Fibroblast of villous mesenchyme (primary cell): ENCODE measurements at regions not wholly inside any gene's neighbourhood (a gene's known extent, or its start where the extent isn't known, plus 50 kb on each side); places are given as distances from the start of the nearest gene placed in this dataset.

Experiments
- DNase-seq: peaks from one replicate; pipeline ENCODE4 v3.0.0-alpha.2; 2010; ENCODE audit warnings: low read depth
- H3K4me3 ChIP-seq: 2 replicates; pipeline ENCODE4 v1.5.1; 2011; ENCODE audit warnings: low read depth, mild to moderate bottlenecking, low read length
- CTCF ChIP-seq: IDR thresholded peaks from 2 replicates; pipeline ENCODE4 v1.5.1; 2012; ENCODE audit warnings: low read depth, mild to moderate bottlenecking, low read length; ENCODE audit not compliant: insufficient read depth

GRCh38 chr2:133755480-133756300 lies 187.4 kb upstream of the NCKAP5 start:
- H3K4me3 ChIP-seq = no peak overlapping the region
- DNase-seq = peak; percentile 89
- no peak for TF ChIP-seq CTCF

- TF ChIP-seq CTCF = no peak
- no peak for DNase-seq
- no peak overlapping the region for H3K4me3 ChIP-seq
Observed at GRCh38 chr2:133756833-133757232, 188.6 kb upstream of the NCKAP5 start.

- peak; percentile 55 for DNase-seq
- no peak overlapping the region for H3K4me3 ChIP-seq
- TF ChIP-seq CTCF = no peak
Observed at GRCh38 chr2:133760376-133760775, 192.1 kb upstream of the NCKAP5 start.

- no peak for DNase-seq
- no peak for TF ChIP-seq CTCF
Observed at GRCh38 chr2:133765658-133766057, 197.4 kb upstream of the NCKAP5 start.

GRCh38 chr2:133766164-133766832 lies 198.0 kb upstream of the NCKAP5 start:
- no peak for TF ChIP-seq CTCF

More at GRCh38 chr2:133765658-133766057, 197.4 kb upstream of the NCKAP5 start:
- no peak overlapping the region for H3K4me3 ChIP-seq

GRCh38 chr2:133768256-133768655 lies 200.0 kb upstream of the NCKAP5 start:
- no peak for TF ChIP-seq CTCF
- DNase-seq = no peak
- no peak overlapping the region for H3K4me3 ChIP-seq

More at GRCh38 chr2:133766164-133766832, 198.0 kb upstream of the NCKAP5 start:
- H3K4me3 ChIP-seq = no peak overlapping the region
- no peak for DNase-seq
